ENCODE measurements at regions not wholly inside any gene's neighbourhood (a gene's known extent, or its start where the extent isn't known, plus 50 kb on each side); places are given as distances from the start of the nearest gene placed in this dataset.

GRCh38 chrX:69362354-69362753 is 141.8 kb upstream of the NALF2 start:
- Histone ChIP-seq H3K9ac (ENCODE audit: low read length) (no peak overlapping the region), H3K27me3 (ENCODE audit: insufficient read depth, low read length) (no peaks in the 10 kb centered on the region), H3K36me3 (ENCODE audit: insufficient read depth, low read length) (no peaks in the 10 kb centered on the region), H2AFZ (ENCODE audit: low read length) (no peak overlapping the region), H3F3A (ENCODE audit: insufficient read depth, low read length) (no peaks in the 10 kb centered on the region), H3K27ac (ENCODE audit: low read depth, low read length, poor library complexity, severe bottlenecking) (no peak overlapping the region), H4K20me1 (ENCODE audit: insufficient read depth, low read length) (no peaks in the 10 kb centered on the region), H3K79me2 (ENCODE audit: insufficient read depth, low read length) (no peaks in the 10 kb centered on the region), H3K4me1 (ENCODE audit: insufficient read depth, low read length, severe bottlenecking) (no peaks in the 10 kb centered on the region), H3K9me2 (ENCODE audit: low read depth, low read length) (no peaks in the 10 kb centered on the region), H3K4me2 (ENCODE audit: low read length) (no peak overlapping the region), H3K4me3 (ENCODE audit: low read depth, low read length, poor library complexity, severe bottlenecking) (no peak overlapping the region), H3K9me3 (ENCODE audit: low read length) (no peaks in the 10 kb centered on the region)
- TF ChIP-seq CTCF (IDR thresholded peaks at IDR 0.05; ENCODE audit: low read length) (no peak), EZH2 (IDR thresholded peaks at IDR 0.05; ENCODE audit: borderline replicate concordance, low read length) (no peak)

GRCh38 chrX:69361311-69361845 is 142.7 kb upstream of the NALF2 start:
- H3K27me3 ChIP-seq (ENCODE audit: insufficient read depth, low read length), result no peaks in the 10 kb centered on the region
- no peak overlapping the region for H3K4me2 ChIP-seq (ENCODE audit: low read length)
- no peaks in the 10 kb centered on the region for H3K9me2 ChIP-seq (ENCODE audit: low read depth, low read length)
- no peak overlapping the region for H3K4me3 ChIP-seq (ENCODE audit: low read depth, low read length, poor library complexity, severe bottlenecking)
- H3K4me1 ChIP-seq (ENCODE audit: insufficient read depth, low read length, severe bottlenecking), result no peaks in the 10 kb centered on the region
- no peak overlapping the region for H3K27ac ChIP-seq (ENCODE audit: low read depth, low read length, poor library complexity, severe bottlenecking)
- no peaks in the 10 kb centered on the region for H3K36me3 ChIP-seq (ENCODE audit: insufficient read depth, low read length)
- no peaks in the 10 kb centered on the region for H4K20me1 ChIP-seq (ENCODE audit: insufficient read depth, low read length)
- H3K79me2 ChIP-seq (ENCODE audit: insufficient read depth, low read length), result no peaks in the 10 kb centered on the region
- H3F3A ChIP-seq (ENCODE audit: insufficient read depth, low read length), result no peaks in the 10 kb centered on the region
- no peak overlapping the region for H2AFZ ChIP-seq (ENCODE audit: low read length)
- TF ChIP-seq EZH2 (IDR thresholded peaks at IDR 0.05; ENCODE audit: borderline replicate concordance, low read length), result no peak
- no peak for TF ChIP-seq CTCF (IDR thresholded peaks at IDR 0.05; ENCODE audit: low read length)
- H3K9me3 ChIP-seq (ENCODE audit: low read length), result no peaks in the 10 kb centered on the region
- no peak overlapping the region for H3K9ac ChIP-seq (ENCODE audit: low read length)

- no peaks in the 10 kb centered on the region for H3F3A ChIP-seq (ENCODE audit: insufficient read depth, low read length)
- H4K20me1 ChIP-seq (ENCODE audit: insufficient read depth, low read length), result no peaks in the 10 kb centered on the region
- H3K79me2 ChIP-seq (ENCODE audit: insufficient read depth, low read length), result no peaks in the 10 kb centered on the region
- H3K27ac ChIP-seq (ENCODE audit: low read depth, low read length, poor library complexity, severe bottlenecking), result no peak overlapping the region
- TF ChIP-seq CTCF (IDR thresholded peaks at IDR 0.05; ENCODE audit: low read length), result no peak
- TF ChIP-seq EZH2 (IDR thresholded peaks at IDR 0.05; ENCODE audit: borderline replicate concordance, low read length), result no peak
- H3K4me1 ChIP-seq (ENCODE audit: insufficient read depth, low read length, severe bottlenecking), result no peaks in the 10 kb centered on the region
- no peaks in the 10 kb centered on the region for H3K36me3 ChIP-seq (ENCODE audit: insufficient read depth, low read length)
- H3K27me3 ChIP-seq (ENCODE audit: insufficient read depth, low read length), result no peaks in the 10 kb centered on the region
- H3K4me2 ChIP-seq (ENCODE audit: low read length), result no peak overlapping the region
- no peak overlapping the region for H3K4me3 ChIP-seq (ENCODE audit: low read depth, low read length, poor library complexity, severe bottlenecking)
- no peak overlapping the region for H2AFZ ChIP-seq (ENCODE audit: low read length)
- no peak overlapping the region for H3K9ac ChIP-seq (ENCODE audit: low read length)
- no peaks in the 10 kb centered on the region for H3K9me2 ChIP-seq (ENCODE audit: low read depth, low read length)
- H3K9me3 ChIP-seq (ENCODE audit: low read length), result no peaks in the 10 kb centered on the region
These were observed 146.8 kb upstream of the NALF2 start for GRCh38 chrX:69357317-69357716.
